ENCODE measurements at regions not wholly inside any gene's neighbourhood (a gene's known extent, or its start where the extent isn't known, plus 50 kb on each side); places are given as distances from the start of the nearest gene placed in this dataset.

DNA sequence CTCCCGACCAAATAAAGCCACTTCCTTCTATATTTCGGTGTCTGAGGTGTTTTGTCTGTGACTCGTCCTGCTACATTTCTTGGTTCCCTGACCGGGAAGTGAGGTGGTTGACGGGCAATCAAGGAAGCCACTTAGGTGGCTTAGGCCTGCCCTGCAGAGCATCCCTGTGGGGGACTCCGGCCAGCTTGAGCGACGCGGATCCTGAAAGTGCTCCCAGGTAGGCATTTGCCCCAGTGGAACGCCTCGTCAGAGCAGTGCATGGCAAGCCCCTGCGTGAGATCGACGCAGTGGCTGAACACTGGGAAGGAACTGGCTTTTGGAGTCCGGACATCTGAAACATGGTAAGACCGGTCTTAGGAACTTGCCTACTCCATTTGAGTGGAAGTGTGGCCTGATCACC, 157.2 kb upstream of the COX7C start:
- H3K36me3 Mint-ChIP-seq (ENCODE audit: insufficient read depth in 1 of 3, low read depth in 3 of 3): peaks cover 12 to 25% (median 15%) of the 10 kb centered on the region in 3 experiments
- no peak for DNase-seq
- Histone ChIP-seq H3K79me1 (ENCODE audit: insufficient read depth, low read depth, low read length, poor library complexity, severe bottlenecking) (no peaks in the 10 kb centered on the region), H4K20me1 (ENCODE audit: control insufficient read depth, insufficient read depth, insufficient read length) (no peaks in the 10 kb centered on the region), H3K27ac (ENCODE audit: insufficient read length, low read depth, low read length) (no peak overlapping the region), H3K4ac (ENCODE audit: low read depth, low read length) (no peak overlapping the region), H2BK12ac (ENCODE audit: insufficient read length, low read depth, low read length) (no peak overlapping the region), H3K9ac (ENCODE audit: extremely low read depth, insufficient read length, low read length) (no peak overlapping the region), H3K14ac (ENCODE audit: insufficient read depth, low read length) (no peak overlapping the region), H2AFZ (ENCODE audit: low read length) (no peak overlapping the region), H4K5ac (ENCODE audit: insufficient read length, low read depth, low read length) (no peak overlapping the region), H2BK120ac (ENCODE audit: low read depth, low read length, poor library complexity, severe bottlenecking) (no peak overlapping the region), H3K56ac (ENCODE audit: insufficient read length, low read depth, low read length) (no peak overlapping the region), H2BK5ac (ENCODE audit: insufficient read length, low read length) (no peak overlapping the region), H3K23me2 (ENCODE audit: insufficient read length, low read depth, low read length, poor library complexity, severe bottlenecking) (no peaks in the 10 kb centered on the region), H2AK5ac (ENCODE audit: insufficient read length, low read length) (no peak overlapping the region), H3K18ac (ENCODE audit: insufficient read length, low read depth, low read length) (no peak overlapping the region), H2BK20ac (ENCODE audit: low read depth, low read length, poor library complexity, severe bottlenecking) (no peak overlapping the region), H2BK15ac (ENCODE audit: low read depth, low read length) (no peak overlapping the region), H3K4me2 (ENCODE audit: insufficient read depth, insufficient read length, low read length) (no peak overlapping the region), H3K9me3 (ENCODE audit: control insufficient read depth, low read depth, low read length) (peaks cover 2% of the 10 kb centered on the region), H3K79me2 (ENCODE audit: insufficient read depth, low read length) (no peaks in the 10 kb centered on the region), H4K8ac (replicated peaks; ENCODE audit: insufficient read length, low read depth, low read length) (no peak overlapping the region), H3K4me1 (ENCODE audit: insufficient read depth, low read length) (no peaks in the 10 kb centered on the region), H4K91ac (ENCODE audit: insufficient read length, low read depth, low read length) (no peak overlapping the region), H3K27me3 (ENCODE audit: insufficient read depth, low read length) (no peaks in the 10 kb centered on the region), H3T11ph (ENCODE audit: low read length) (no peak overlapping the region), H3K23ac (ENCODE audit: insufficient read length, low read depth, low read length) (no peak overlapping the region)
- H3K4me1 Mint-ChIP-seq: peaks cover 14 to 15% of the 10 kb centered on the region in 2 experiments; a peak in 3 of 4 replicates
- no peak overlapping the region for H3K27ac Mint-ChIP-seq
- peaks cover 15 to 25% of the 10 kb centered on the region in 2 experiments for H3K9me3 Mint-ChIP-seq
- H3K4me3 Mint-ChIP-seq: no peak overlapping the region
- TF ChIP-seq, protein P1, sequence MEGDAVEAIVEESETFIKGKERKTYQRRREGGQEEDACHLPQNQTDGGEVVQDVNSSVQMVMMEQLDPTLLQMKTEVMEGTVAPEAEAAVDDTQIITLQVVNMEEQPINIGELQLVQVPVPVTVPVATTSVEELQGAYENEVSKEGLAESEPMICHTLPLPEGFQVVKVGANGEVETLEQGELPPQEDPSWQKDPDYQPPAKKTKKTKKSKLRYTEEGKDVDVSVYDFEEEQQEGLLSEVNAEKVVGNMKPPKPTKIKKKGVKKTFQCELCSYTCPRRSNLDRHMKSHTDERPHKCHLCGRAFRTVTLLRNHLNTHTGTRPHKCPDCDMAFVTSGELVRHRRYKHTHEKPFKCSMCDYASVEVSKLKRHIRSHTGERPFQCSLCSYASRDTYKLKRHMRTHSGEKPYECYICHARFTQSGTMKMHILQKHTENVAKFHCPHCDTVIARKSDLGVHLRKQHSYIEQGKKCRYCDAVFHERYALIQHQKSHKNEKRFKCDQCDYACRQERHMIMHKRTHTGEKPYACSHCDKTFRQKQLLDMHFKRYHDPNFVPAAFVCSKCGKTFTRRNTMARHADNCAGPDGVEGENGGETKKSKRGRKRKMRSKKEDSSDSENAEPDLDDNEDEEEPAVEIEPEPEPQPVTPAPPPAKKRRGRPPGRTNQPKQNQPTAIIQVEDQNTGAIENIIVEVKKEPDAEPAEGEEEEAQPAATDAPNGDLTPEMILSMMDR (conservative IDR thresholded peaks at IDR 0.05): no peak
- no CpG with 5 or more reads among the region's 16 CpGs for WGBS (ENCODE audit: extremely low coverage, insufficient read length, low lambda C conversion rate)
- no peaks in the 10 kb centered on the region for H3K27me3 Mint-ChIP-seq (ENCODE audit: low read depth)

All from H9 (cell line).